ENCODE measurements at regions not wholly inside any gene's neighbourhood (a gene's known extent, or its start where the extent isn't known, plus 50 kb on each side); places are given as distances from the start of the nearest gene placed in this dataset.

GRCh38 chr4:117421706-117422105 is 336.3 kb upstream of the TRAM1L1 start:
- Histone ChIP-seq H3K4me3 (ENCODE audit: low read depth, low read length, poor library complexity, severe bottlenecking) (no peak overlapping the region), H3K4me1 (ENCODE audit: insufficient read depth, low read length, poor library complexity, severe bottlenecking) (no peaks in the 10 kb centered on the region), H3K4me2 (ENCODE audit: low read length) (no peak overlapping the region), H4K20me1 (ENCODE audit: insufficient read depth, low read length) (no peaks in the 10 kb centered on the region), H3K9me2 (ENCODE audit: insufficient read depth, low read length) (no peaks in the 10 kb centered on the region), H3K9me3 (ENCODE audit: low read length) (no peaks in the 10 kb centered on the region), H3K36me3 (ENCODE audit: insufficient read depth, low read length) (no peaks in the 10 kb centered on the region), H3K79me2 (ENCODE audit: insufficient read depth, low read depth, low read length) (no peaks in the 10 kb centered on the region), H3K27ac (ENCODE audit: low read depth, low read length, poor library complexity, severe bottlenecking) (no peak overlapping the region), H2AFZ (ENCODE audit: low read length) (no peak overlapping the region)
- ChIA-PET POLR2A (no interaction called here), CTCF (ENCODE audit: unreplicated experiment) (no interaction called here)
- no peak for DNase-seq (ENCODE audit: low spot score)
- intact Hi-C loops (cut with micrococcal nuclease; ENCODE audit: unreplicated experiment), result no loop called here
- TF ChIP-seq EZH2phosphoT487 (IDR thresholded peaks at IDR 0.05; ENCODE audit: borderline replicate concordance, low read depth, low read length) (no peak), CTCF (conservative IDR thresholded peaks at IDR 0.05; ENCODE audit: low read length) (no peak)
- BruUV-seq (replicated peaks), result no TSS peak

GRCh38 chr4:117422297-117422696 is 336.9 kb upstream of the TRAM1L1 start:
- no peak for TF ChIP-seq CTCF (conservative IDR thresholded peaks at IDR 0.05; ENCODE audit: low read length)
- no peak for TF ChIP-seq EZH2phosphoT487 (IDR thresholded peaks at IDR 0.05; ENCODE audit: borderline replicate concordance, low read depth, low read length)
- Histone ChIP-seq H3K4me2 (ENCODE audit: low read length) (no peak overlapping the region), H3K9me2 (ENCODE audit: insufficient read depth, low read length) (no peaks in the 10 kb centered on the region), H3K79me2 (ENCODE audit: insufficient read depth, low read depth, low read length) (no peaks in the 10 kb centered on the region), H3K27ac (ENCODE audit: low read depth, low read length, poor library complexity, severe bottlenecking) (no peak overlapping the region), H2AFZ (ENCODE audit: low read length) (no peak overlapping the region), H3K4me3 (ENCODE audit: low read depth, low read length, poor library complexity, severe bottlenecking) (no peak overlapping the region), H3K9me3 (ENCODE audit: low read length) (no peaks in the 10 kb centered on the region), H3K36me3 (ENCODE audit: insufficient read depth, low read length) (no peaks in the 10 kb centered on the region), H4K20me1 (ENCODE audit: insufficient read depth, low read length) (no peaks in the 10 kb centered on the region), H3K4me1 (ENCODE audit: insufficient read depth, low read length, poor library complexity, severe bottlenecking) (no peaks in the 10 kb centered on the region)
- no TSS peak for BruUV-seq (replicated peaks)
- CTCF ChIA-PET (ENCODE audit: unreplicated experiment), result no interaction called here
- POLR2A ChIA-PET, result no interaction called here
- DNase-seq (ENCODE audit: low spot score), result no peak
- intact Hi-C loops (cut with micrococcal nuclease; ENCODE audit: unreplicated experiment), result no loop called here

GRCh38 chr4:117425636-117426035 is 340.3 kb upstream of the TRAM1L1 start:
- no peak for DNase-seq (ENCODE audit: low spot score)
- Histone ChIP-seq H3K9me2 (ENCODE audit: insufficient read depth, low read length) (no peaks in the 10 kb centered on the region), H3K4me2 (ENCODE audit: low read length) (no peak overlapping the region), H3K79me2 (ENCODE audit: insufficient read depth, low read depth, low read length) (no peaks in the 10 kb centered on the region), H3K9me3 (ENCODE audit: low read length) (no peaks in the 10 kb centered on the region), H3K36me3 (ENCODE audit: insufficient read depth, low read length) (no peaks in the 10 kb centered on the region), H3K4me1 (ENCODE audit: insufficient read depth, low read length, poor library complexity, severe bottlenecking) (no peaks in the 10 kb centered on the region), H4K20me1 (ENCODE audit: insufficient read depth, low read length) (no peaks in the 10 kb centered on the region), H2AFZ (ENCODE audit: low read length) (no peak overlapping the region), H3K4me3 (ENCODE audit: low read depth, low read length, poor library complexity, severe bottlenecking) (no peak overlapping the region), H3K27ac (ENCODE audit: low read depth, low read length, poor library complexity, severe bottlenecking) (no peak overlapping the region)
- TF ChIP-seq EZH2phosphoT487 (IDR thresholded peaks at IDR 0.05; ENCODE audit: borderline replicate concordance, low read depth, low read length) (no peak), CTCF (conservative IDR thresholded peaks at IDR 0.05; ENCODE audit: low read length) (no peak)
- CTCF ChIA-PET (ENCODE audit: unreplicated experiment), result no interaction called here
- POLR2A ChIA-PET, result interaction anchor here (1.2 kb wide), 1 partner anchor 9 kb away, joined by 6 read pairs; no protein-coding TSS in a partner anchor
- intact Hi-C loops (cut with micrococcal nuclease; ENCODE audit: unreplicated experiment), result no loop called here
- no TSS peak for BruUV-seq (replicated peaks)
